KG1 (cell line): ENCODE measurements at regions not wholly inside any gene's neighbourhood (a gene's known extent, or its start where the extent isn't known, plus 50 kb on each side); places are given as distances from the start of the nearest gene placed in this dataset.
"Not testable (repeated sequence)": the region's sequence is repeated elsewhere in the genome, so short reads cannot be mapped to it uniquely, and the experiment has no call there.

Experiments
- DNase-seq: peaks from one replicate; lab custom pipeline; 2025; lab: John Stamatoyannopoulos, UW

DNA sequence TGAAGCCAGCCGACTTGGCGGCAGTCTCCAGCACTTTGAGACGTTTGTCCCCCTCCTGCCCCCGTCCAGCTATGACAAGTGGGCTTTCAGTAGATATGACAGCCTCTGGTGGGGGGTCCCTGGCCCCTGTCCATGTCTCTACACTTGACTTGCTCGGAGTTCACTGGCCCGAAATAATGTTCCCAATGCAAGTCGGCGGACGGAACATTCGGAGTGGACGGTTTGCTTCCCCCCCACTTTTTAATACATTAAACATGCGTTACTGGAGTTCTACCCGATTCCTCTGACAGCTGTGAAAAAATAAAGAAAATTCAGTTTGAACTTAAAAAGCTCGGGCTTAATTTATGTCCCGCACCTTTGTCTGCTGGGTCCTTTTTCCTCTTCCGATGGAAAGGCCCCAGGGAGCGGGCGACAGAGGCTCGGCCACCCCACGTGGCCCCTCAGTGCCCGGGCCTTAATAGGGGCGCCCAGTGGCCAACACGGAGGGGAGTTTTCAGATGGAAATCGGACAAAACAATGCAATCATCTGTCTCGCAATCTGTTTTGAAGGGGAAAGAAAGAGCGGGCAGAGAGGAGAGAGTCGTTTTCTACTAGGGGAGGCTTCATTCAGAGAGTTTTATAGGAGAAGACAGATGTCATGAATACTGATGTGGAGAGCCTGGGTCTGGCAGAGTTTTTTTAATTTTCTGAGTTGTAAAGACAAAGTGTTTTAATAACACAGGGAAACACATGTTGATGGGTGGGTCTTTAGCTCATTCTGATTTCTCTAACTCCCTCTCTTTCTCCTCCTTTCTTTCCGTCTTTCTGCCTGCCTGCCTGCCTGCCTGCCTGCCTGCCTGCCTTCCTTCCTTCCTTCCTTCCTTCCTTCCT is 50.2 kb downstream of the SMIM38 start:
- no peak for DNase-seq

DNA sequence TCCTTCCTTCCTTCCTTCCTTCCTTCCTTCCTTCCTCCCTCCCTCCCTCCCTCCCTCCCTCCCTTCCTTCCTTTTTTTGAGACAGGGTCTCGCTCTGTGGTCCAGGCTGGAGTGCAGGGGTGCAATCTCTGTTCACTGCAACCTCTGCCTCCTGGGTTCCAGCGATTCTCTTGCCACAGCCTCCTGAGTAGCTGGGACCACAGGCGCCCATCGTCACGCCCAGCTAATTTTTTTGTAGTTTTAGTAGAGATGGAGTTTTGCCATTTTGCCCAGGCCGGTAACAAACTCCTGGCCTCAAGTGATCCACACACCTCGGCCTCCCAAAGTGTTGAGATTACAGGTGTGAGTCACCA is 50.9 kb downstream of the SMIM38 start:
- not testable (repeated sequence) for DNase-seq

DNA sequence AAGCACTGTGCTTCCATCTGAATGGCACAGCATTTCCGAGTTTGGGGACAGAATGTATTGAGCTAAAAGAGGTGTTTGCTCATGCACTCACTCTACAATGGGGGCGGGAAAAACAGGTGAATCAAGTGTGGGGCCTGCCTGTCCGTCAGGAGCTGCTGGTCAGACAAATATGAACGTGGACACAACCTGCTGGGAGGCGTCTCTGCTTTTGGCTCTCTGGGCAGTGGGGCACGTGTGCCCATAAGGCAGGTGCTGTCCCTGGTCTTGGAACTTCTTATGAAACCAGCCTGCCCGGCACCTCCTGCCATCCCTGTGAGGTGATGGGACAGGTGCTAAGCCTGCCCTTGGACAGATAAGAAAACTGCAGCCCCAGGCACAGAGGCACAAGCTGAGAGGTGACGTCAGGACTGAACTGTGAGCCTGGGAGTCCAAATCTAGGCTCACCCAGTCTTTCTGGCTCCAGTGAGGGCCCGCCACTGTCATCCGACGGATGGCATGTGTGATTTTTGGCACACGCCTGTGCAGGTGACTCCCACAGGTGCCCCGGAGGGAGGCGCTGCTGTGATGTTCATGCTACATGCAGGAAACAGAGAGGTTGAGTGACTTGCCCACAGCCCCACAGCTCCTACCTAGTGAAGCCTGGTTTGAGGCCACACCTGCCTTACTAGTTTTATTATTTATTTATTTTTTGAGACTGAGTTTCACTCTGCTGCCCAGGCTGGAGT is 51.6 kb downstream of the SMIM38 start:
- DNase-seq: no peak

DNA sequence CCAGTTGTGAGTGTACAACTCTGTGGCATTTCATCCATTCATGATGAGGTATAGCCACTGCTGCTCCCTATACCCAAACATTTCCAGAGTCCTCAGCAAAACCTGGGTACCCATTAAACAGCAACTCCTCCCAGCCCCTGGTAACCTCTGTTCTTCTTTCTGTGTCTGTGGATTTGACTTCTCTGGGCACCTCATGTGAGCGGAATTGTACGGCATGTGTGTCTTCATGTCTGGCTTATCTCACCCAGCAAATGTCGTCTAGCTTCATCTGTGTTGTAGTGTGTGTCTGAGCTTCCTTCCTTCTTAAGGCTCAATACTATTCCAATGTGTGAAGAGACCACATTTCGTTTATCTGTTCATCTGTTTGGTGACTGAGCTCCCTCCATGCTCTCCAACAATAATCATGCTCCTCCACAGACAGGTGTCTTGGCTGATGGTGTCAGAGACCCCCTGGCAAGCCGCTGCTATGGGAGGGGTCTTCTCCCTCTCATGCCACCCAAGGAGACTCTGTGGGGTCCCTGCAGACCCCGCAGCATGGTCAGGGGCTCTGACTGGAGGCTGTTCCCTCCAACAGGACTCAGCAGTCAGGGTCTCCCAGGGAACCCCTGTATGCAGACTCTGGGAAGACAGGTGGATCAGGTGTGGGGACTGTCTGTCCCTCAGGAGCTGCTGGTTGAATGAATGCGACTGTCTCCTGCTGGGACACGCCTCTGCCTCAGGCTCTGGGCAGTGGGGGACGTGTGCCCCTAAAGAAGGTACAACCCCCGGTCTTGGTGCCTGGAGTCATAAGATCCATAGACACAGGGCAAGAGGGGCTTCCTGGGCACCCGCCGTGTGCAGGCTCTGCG is 52.7 kb downstream of the SMIM38 start:
- no peak for DNase-seq

DNA sequence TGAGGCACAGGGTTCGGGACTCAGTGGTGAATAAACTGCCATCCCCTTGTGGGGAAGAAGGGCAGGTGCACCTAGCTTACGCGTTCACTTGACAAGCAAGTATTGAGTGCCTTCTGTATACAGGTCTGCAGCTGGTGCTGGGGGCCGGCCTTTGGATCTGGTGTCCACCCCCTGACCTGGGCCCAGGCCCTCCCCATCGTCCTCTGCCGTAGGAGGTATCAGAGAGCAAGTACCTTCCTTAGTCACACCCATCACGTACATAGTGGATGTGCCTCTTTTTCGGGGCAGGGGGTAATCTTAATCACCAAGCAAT is 53.3 kb downstream of the SMIM38 start:
- DNase-seq: no peak

DNA sequence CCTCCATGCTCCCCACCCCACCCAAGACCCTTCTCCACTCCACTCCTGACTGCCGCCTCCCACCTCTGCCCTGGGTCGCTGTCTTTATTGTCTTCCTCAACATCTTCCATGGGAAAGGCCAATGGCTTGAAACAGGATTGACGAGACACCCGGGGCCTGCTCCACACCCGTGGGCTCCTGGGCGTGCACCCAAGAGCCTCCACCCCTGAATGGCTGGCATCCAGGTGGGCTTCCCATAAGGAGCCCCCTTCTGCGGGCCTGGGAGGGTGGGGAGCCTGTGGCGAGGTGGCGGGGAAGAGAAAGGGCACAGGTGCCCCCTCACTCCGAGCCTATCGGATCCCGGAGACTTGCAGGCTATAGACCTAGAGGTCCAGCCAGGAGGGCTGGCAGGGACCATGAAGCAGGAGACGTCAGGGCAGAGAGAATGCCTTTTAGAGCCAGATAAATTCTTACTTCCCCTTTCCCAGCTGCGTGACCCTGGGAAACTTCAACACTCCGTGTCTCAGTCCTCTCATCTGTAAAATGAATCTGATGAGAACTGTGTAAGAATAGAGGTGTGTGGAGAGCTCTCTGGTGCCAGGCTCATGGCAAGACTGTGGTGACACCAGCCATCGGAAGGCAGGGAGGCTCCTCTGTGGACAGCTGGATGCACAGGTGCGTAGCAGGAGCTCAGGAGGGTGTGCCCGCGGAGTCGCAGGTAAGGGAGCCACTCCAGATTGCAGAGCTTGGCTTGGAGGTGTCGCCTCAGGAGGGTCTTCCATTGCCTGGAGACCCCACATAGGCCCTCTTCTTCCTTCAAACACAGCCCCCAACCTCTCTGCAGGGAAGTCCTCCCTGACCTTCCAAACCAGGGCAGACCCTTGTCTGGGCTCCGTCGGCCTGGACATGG is 53.9 kb downstream of the SMIM38 start:
- DNase-seq: no peak

DNA sequence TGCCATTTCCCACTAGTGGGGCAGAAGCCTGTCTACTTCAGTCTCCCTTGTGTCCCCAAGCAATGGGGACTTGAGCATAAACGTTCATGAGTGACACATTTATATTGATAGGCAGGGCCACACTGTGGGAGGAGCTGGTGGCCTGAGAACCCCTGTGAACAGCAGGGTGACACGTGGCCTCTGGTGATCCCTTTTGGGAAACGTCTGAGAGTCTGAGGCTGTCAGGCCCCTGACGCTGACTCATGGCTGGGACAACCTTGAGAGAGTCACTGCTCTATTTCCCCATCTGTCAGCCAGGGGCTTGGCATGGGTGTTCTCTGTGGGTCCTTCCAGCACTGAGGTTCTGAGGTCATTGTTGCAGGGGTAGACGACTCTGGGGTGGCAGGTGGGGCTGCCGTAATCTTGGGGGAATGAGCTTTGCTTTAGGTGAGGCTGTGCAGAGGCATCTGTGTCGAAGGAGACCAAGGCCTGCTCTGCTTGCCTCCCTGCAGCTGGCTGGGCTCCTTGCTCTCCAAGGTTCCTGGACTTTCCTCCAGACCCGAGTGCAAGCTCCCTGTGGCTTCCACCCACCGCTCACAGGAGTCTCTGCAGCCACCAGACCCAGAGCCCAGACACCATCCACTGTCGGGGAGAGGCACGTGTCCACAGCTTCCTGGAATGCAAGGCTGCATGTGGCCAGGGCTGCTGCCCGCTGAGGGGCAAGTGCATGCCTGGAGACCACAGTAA is 54.7 kb downstream of the SMIM38 start:
- DNase-seq: no peak

DNA sequence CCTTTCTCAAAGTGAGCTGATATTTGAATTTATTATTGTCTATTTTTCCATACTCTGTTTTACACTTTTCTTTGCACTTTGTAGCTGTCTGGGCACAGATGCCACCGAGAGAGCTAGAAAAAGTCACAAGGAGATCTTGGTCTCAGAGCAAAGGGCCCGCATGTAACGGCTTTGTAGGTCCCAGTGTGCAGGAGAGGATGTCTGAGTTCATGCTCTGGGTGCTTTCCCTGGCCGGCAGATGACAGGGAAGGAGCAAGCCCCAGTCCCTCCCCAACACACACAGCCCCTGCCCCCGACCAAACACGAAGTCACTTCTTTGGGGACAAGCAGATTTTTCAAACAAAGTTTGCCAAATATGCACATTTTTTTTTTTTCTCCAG is 55.8 kb downstream of the SMIM38 start:
- no peak for DNase-seq

DNA sequence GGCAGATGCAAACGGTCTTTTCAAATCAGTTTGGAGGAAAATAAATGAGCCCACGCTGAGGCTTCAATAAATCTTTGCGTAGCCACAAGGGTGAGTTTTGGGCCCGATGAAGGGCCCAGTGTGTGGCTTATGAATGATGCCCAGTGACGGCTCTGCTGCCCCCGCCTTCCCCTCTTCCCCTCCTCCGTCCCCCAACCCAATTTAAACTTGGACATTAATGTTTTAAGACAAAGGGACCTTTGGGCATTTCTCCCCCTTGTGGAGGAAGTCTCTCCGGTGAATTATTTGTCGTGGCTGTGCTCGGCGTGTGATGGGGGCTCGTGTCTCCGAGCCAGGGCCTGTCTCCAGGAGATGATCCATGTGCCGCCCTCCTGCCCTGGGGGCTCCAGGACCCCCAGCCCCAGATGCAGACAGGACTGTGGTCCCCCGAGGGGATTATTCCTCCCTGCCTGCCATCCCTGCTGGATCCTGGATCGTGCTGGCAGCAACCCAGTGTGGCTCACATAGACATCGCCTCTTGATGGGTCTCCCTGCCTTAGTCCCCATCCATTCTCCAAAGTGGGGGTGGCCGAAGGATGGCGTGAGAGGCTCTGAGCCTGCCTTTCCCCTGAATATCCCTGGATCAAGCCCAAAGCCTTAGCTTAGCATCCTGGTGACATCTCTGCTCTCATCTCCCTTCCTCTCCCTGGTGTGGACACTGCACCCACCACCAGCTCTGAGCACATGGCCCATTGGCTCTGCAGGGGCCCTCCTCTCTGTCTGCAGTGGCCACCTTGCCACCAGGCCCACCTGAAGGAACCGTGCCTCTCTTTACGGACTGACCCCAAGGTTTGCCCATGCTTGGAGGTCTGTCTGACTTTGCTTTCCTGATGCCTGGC is 56.4 kb downstream of the SMIM38 start:
- DNase-seq: no peak

DNA sequence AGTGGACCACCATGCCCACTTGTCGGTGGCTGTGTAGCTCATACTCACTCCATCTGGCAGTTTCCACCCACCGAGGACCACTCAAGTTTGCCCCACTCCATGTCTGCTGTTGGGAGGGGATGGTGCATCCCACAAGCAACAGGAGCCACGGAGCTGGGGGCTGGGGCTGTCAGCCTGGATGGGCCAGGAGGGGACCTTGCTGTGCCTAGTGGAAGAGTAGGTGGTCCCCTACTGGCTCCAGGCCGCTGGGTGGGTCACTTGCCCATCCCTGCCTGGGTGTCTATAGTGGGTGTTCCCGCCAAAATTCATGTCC is 57.0 kb downstream of the SMIM38 start:
- DNase-seq: no peak

DNA sequence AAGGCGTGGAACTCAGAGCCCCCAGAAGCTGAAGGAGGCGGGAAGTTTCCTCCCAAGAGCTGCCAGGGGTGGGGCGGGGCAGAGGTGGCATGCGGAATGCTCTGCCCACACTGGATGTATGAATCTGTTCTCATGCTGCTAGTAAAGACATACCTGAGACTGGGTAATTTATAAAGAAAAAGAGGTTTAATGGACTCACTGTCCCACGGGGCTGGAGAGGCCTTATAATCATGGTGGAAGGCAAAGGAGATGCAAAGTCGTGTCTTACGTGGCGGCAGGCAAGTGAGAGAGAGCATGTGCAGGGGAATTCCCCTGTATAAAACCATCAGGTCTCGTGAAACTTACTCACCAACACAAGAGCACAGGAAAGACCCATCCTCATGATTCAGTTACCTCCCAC is 57.6 kb downstream of the SMIM38 start:
- no peak for DNase-seq

DNA sequence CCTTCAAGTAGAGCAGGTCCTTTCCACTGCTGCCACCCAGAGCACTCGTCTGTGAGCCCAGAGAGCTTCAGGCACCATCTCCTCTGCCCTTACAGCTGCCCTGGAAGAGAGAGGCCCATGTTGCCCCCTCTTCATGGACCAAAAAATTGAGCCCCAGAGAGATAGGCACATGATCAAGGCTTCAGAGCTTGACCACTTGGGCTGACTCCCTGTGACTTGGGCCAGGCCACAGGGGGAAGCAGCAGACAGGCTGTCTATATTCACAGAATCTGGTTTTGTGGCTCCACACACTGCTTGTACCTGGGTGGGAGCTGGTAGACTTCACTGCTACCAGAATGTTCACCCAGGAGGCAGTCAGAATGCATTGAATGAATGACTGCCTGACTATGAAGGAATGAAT is 58.2 kb downstream of the SMIM38 start:
- DNase-seq: no peak

DNA sequence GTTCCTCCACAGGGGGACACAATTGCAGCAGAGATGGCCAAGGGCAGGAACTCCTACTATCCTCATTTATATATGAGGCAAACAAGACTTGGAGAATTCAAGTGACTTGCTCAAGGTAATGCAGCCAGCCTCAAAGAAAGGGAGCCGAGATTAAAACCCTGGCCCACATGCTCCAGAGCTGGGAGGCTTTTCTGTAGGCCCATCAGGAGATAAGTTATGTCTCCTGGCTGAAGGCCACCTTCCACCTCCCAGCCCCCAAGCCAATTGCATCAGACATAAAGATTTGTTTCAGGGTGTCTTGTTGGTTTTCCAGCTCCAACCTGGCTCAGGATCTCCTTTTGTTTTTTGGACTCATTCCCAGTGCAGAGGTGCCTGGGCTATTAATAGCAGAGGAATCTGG is 59.5 kb downstream of the SMIM38 start:
- DNase-seq: no peak

DNA sequence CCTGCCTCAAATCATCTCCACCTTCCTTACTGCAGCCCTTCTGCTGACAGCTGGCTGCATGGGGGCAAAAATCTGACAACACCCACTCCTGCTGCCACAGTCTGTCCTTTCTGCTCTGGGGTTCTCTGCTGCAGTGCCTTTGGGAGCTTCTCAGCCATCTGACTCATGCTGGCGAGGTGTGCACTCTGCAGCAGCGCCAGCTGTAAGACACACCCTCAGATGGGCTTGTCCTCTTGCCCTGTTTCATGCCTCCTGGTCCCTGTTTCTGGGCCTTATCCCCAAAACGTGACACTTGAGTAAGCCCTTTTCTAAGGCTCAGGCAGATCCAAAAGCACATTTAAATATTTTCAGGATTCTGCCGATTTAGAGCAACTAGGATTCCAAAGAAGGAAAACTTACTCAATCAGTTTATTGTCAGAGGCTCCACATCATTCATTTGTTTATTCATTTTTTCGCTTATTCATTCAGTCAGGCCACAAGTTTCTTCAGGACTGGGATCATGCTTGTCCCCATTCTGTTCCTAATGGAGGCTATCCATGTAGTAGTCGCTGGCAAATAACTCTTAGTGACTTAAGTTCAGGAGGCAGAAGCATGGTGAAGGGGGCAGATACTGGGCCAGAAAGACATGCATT is 60.2 kb downstream of the SMIM38 start:
- DNase-seq: no peak

DNA sequence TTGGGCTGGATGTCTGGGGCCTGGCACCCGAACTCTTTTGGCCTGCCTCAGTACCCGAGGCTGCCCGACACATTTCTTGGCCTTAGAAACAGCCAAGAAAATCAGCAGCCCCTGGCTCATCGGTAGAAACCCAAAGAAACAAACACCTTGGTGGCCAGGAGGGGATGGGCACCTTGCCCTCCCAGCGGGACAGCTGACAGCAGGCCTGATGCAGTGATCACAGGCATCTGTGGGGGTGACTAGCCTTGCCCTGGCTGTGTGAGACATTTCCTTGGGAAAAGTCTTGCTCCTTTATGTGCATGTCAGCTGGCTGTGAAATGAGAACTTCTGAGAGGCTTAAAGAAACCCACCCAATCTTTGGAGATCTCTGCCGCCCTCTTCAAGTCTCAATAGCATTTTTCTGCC is 60.9 kb downstream of the SMIM38 start:
- no peak for DNase-seq

DNA sequence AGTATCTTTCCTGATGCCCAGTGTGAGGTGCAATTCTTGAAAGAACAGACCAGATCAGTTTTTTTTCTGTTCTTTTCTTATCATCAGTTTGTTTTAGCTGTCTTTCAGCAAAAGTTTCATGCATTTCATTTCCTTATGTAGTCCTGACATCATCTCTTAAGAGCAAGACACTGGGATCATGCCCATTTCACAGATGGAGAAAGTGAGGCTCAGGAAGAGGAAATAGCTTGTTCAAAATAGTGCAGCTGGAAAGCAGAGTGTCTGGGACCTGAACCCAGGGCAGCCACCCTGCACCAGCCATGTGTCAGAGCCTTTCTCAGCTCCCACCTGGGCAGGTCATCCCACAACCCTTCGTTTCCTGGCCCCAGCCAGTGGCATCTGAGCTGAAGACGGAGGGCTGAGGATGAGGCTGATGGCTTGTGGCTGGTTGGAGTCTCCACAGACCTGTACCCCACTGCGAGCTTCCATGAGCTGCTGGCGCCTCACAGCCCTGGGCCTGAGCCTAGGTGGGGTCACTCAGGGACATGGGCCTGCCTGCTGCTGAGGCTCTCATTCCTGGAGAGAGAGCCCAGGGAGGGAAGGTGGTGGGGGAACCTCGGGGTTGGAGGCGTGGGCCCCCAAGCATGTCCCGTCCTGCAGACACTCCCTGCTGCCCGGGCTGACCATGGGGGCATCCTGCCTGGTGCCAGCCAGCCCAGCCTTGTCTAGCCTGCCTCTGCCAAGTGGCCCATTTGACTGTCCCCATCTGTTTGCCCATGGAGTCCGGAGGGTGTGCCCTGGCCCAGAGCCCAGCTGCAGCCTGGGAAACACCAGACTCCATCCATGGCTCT is 61.8 kb downstream of the SMIM38 start:
- DNase-seq: no peak

DNA sequence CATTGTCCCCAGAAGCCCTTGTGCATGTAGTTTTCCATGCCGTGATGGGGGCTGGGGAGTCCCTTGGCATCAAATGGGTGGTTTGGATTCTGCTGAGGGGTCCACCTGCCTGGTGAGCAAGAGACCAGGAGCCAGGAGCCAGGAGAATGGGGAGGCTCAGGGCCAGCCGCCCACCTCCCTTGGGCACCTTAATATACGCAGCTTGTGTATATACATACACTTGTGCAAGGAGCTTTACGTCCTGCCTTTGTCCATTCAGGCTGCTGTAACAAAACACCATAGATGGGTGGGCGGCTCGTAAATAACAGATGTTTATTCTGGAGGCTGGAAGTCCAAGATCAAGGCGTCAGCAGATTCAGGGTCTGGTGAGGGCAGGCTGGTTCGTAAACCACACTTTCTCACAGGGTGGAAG is 62.5 kb downstream of the SMIM38 start:
- DNase-seq: no peak

DNA sequence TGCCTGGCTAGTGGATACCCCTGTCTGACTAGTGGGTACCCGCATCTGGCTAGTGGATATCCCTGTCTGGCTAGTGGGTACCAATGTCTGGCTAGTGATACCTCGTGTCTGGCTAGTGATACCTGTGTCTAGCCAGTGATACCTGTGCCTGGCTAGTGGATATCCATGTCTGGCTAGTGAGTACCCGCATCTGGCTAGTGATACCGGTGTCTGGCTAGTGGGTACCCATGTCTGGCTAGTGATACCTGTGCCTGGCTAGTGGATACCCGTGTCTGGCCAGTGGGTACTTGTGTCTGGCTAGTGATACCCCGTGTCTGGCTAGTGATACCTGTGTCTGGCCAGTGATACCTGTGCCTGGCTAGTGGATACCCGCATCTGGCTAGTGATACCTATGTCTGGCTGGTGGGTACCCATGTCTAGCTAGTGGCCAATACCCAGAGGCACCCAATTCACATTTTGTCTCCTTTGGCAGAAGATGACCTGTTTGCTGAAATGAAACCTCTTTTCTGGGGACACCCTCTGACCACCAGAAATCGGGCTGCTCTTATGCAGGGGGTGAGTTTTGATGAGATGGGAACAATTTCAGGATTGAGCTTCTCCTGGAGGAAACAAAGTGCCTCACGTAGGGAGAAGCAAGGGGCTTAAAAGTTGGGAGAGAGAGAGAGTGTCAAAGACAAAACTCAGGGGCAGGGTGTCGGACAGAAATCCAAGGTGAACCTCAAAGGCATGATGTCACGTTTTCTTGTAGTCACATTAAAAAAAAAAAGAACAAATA is 63.4 kb downstream of the SMIM38 start:
- DNase-seq: no peak
